ENCODE measurements at regions not wholly inside any gene's neighbourhood (a gene's known extent, or its start where the extent isn't known, plus 50 kb on each side); places are given as distances from the start of the nearest gene placed in this dataset.

DNA sequence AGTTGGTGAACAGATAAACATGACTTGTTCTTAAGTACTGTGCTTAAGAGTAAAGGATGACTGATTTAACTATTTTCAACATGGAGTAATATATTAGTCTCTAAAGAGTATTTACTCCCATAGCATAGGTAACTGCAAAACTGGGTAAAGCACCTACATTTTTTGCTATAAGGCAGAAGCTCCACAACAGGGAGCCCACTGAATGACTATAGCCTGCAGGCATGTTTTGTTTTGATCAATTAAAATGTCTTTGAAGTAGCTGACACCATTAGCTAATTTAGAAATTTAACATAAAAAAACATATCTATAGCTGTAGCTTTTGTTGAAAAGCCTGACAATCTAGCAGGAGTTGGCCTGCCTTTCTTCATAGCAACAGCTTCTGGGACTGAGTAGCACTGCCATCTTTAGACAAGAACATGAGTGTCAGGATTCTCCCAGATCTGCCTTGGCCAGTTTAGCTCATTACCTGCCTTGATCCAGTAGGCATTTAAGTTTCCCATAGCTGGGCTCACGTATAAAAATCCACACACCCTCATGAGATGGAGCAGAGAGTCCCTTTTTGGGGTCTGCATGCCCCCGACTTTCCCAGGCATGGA is 1935.1 kb upstream of the PIK3C3 start:
- Mint-ChIP-seq H3K4me1 (ENCODE audit: low read depth) (no peaks in the 10 kb centered on the region), H3K4me3 (no peak overlapping the region), H3K27ac (no peak overlapping the region), H3K9me3 (peaks cover 25% of the 10 kb centered on the region), H3K36me3 (ENCODE audit: low read depth) (no peaks in the 10 kb centered on the region), H3K27me3 (no peaks in the 10 kb centered on the region)
- intact Hi-C loops (cut with micrococcal nuclease) = no loop called here

DNA sequence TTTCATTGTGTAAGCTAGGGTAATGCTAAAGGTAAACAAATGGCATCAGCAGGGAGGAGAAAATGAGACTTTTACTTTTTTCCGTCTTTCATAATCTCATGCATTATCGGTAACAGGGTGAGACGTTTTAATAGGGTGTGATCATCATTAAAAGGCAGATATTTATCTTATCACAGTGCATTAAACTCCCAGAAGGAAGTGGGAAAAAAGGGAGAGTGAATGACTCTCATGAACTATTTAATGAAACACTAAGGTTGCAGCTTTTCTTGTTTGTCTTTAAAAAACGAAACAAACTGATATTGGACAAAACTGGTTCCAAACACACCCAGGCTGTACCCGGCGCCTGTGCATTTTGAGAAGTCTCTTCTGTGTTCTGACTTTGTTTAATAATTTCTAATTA is 1936.8 kb upstream of the PIK3C3 start:
- no peaks in the 10 kb centered on the region for H3K4me1 Mint-ChIP-seq (ENCODE audit: low read depth)
- no peaks in the 10 kb centered on the region for H3K27me3 Mint-ChIP-seq
- H3K36me3 Mint-ChIP-seq (ENCODE audit: low read depth) = no peaks in the 10 kb centered on the region
- intact Hi-C loops (cut with micrococcal nuclease) = no loop called here
- H3K27ac Mint-ChIP-seq = no peak overlapping the region
- H3K9me3 Mint-ChIP-seq = peaks cover 14% of the 10 kb centered on the region
- no peak overlapping the region for H3K4me3 Mint-ChIP-seq

DNA sequence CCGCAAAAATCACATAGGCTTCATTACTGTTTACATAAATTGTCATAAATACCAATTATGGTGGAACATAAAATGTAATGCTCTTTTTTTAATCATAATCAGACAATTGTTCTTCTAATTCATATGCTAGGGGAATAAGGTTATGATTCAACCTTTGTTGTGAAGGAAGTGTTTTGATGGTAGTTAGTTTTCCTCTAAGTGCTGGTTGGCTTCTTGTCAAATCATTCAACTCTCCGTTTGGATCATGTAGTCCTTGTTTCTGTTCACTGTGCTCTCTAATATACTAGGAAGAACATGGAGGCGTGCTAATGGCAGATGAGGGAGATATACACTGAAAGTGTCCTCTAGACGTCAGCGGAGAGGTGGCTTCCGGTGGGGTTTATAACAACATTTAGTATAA is 1938.0 kb upstream of the PIK3C3 start:
- no peaks in the 10 kb centered on the region for H3K36me3 Mint-ChIP-seq (ENCODE audit: low read depth)
- intact Hi-C loops (cut with micrococcal nuclease) = no loop called here
- peaks cover 9% of the 10 kb centered on the region for H3K9me3 Mint-ChIP-seq
- no peaks in the 10 kb centered on the region for H3K4me1 Mint-ChIP-seq (ENCODE audit: low read depth)
- no peaks in the 10 kb centered on the region for H3K27me3 Mint-ChIP-seq
- no peak overlapping the region for H3K4me3 Mint-ChIP-seq
- H3K27ac Mint-ChIP-seq = no peak overlapping the region

DNA sequence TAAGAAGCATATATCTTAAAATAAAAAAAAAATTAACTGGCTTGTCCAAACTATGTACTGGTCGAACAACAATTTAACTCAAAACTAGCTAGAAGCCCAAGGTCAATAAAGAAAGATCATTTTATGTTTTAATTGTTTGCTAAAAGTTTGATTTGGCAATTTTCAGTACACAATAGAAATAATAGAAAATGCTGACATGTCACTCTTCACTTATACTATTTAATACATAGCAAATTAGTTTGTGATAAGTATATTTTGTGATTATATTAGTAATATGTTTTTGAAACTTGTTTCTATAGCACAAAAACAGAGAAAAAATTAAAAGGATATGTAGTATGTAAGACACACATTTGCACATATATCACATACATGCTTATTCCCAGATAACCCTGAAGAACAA is 1938.6 kb upstream of the PIK3C3 start:
- intact Hi-C loops (cut with micrococcal nuclease) = no loop called here
- Mint-ChIP-seq H3K9me3 (peaks cover 6% of the 10 kb centered on the region), H3K4me3 (no peak overlapping the region), H3K4me1 (ENCODE audit: low read depth) (no peaks in the 10 kb centered on the region), H3K27me3 (no peaks in the 10 kb centered on the region), H3K27ac (no peak overlapping the region), H3K36me3 (ENCODE audit: low read depth) (no peaks in the 10 kb centered on the region)

DNA sequence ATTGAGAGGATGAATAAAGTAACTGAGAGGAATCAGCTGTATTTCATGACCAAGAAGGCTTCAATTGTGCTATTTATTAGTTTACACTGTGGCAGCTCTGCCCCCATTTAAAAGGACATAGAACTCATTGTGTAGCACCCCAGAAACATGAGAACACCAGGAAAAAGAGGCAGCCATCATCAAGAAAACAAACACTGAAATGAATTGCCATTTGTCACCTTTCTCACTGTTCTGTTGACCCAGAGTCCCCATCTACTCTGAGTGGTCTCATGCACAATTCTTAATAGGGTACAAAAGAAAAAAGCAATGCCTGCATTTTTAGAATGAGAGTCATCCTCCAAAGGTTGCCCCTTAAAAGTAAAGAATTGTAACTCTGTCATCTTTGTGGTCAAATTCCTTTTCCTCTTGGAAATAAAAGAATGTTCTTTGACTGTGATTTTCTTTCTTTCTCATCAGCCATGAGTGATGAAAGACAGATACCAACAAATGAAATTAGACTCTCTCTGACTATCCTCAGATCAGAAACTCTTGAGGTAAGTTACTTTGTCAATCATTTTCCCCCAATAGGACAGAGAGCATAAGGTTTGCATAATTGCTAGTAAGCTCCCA is 1941.9 kb upstream of the PIK3C3 start:
- intact Hi-C loops (cut with micrococcal nuclease) = no loop called here
- Mint-ChIP-seq H3K9me3 (no peaks in the 10 kb centered on the region), H3K27me3 (no peaks in the 10 kb centered on the region), H3K27ac (no peak overlapping the region), H3K36me3 (ENCODE audit: low read depth) (no peaks in the 10 kb centered on the region), H3K4me1 (ENCODE audit: low read depth) (no peaks in the 10 kb centered on the region), H3K4me3 (no peak overlapping the region)

DNA sequence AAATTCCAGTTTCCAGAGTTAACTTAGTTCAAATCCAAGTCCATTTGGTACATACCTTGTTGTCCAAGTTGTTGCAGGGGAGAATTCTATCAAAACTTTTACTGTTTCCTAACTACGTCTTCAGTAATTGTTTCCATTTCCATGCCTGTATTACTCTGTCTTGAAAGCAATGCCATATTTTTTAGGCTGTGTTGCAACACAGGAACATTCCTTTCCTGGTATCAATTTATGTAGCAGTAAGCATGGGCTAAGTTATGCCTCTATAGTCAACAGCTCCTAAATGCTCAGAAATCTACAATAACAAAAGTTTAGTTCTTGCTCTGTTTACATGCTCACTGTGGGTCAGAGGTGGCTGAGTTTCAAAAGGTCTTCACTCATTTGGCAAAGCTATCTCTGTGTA is 1943.8 kb upstream of the PIK3C3 start:
- Mint-ChIP-seq H3K9me3 (no peaks in the 10 kb centered on the region), H3K27ac (no peak overlapping the region), H3K4me3 (no peak overlapping the region), H3K4me1 (ENCODE audit: low read depth) (no peaks in the 10 kb centered on the region), H3K27me3 (no peaks in the 10 kb centered on the region), H3K36me3 (ENCODE audit: low read depth) (no peaks in the 10 kb centered on the region)
- intact Hi-C loops (cut with micrococcal nuclease) = no loop called here

DNA sequence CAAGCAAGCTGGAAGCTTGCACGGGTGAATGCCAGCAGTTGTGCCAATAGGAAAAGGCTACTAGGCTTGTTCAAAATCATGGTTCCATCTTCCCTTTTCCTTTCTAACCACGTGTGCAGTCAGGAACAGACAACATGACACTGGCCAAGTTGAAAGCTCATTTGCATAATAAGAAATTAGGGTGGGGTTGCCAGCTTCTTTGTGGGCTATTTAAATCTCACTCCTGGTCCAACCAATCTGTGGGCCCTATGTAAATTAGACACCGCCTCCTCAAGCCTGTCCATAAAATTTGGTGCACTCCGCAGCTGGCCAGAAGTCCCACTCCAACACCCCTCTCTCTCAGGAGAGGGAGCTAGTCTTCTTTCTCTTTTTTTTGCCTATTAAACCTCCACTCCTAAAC is 1948.4 kb upstream of the PIK3C3 start:
- intact Hi-C loops (cut with micrococcal nuclease) = no loop called here
- no peaks in the 10 kb centered on the region for H3K4me1 Mint-ChIP-seq (ENCODE audit: low read depth)
- H3K36me3 Mint-ChIP-seq (ENCODE audit: low read depth) = no peaks in the 10 kb centered on the region
- H3K9me3 Mint-ChIP-seq = peaks cover 10% of the 10 kb centered on the region
- no peak overlapping the region for H3K27ac Mint-ChIP-seq
- no peaks in the 10 kb centered on the region for H3K27me3 Mint-ChIP-seq
- no peak overlapping the region for H3K4me3 Mint-ChIP-seq

DNA sequence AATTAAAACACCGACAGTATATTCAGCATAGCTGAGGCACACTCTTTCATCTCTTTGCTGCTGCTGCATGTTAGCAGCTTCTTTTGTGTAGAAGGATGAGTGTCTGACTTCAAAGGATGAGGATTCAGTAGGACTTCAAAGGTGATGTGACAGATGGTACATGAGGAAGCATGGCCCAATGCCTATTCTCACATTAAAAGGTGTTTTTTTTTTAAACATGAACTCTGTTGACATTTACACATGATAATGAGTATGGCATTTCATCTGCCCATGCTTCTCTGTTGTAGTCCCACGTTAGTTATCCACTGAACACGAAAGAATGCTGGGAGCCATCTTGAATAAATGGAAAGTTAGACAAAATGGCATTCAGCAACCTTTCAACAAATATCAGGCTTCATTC is 1950.8 kb upstream of the PIK3C3 start:
- H3K27me3 Mint-ChIP-seq = no peaks in the 10 kb centered on the region
- peaks cover 10% of the 10 kb centered on the region for H3K9me3 Mint-ChIP-seq
- no peaks in the 10 kb centered on the region for H3K36me3 Mint-ChIP-seq (ENCODE audit: low read depth)
- intact Hi-C loops (cut with micrococcal nuclease) = no loop called here
- H3K4me1 Mint-ChIP-seq (ENCODE audit: low read depth) = no peaks in the 10 kb centered on the region
- no peak overlapping the region for H3K27ac Mint-ChIP-seq
- no peak overlapping the region for H3K4me3 Mint-ChIP-seq

DNA sequence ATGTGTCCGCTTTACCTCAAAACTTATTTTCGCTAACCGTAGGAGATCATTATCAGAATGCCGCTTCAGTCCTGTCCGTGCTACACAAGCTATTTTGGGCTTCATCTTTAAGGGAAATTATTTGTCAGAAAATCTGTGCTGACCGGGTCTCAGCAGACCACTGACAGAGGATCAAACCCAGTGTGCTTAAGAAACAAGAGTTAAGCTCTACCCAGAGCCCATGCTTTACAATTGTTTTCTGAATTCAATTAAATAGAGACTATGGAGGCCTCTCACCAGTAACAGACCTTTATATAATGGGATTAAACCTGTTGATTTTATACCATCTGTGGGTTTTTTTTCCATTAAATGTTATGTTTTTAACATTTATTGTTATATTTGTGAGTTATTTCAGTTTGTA is 1956.7 kb upstream of the PIK3C3 start:
- Mint-ChIP-seq H3K27me3 (no peaks in the 10 kb centered on the region), H3K9me3 (peaks cover 19% of the 10 kb centered on the region)

DNA sequence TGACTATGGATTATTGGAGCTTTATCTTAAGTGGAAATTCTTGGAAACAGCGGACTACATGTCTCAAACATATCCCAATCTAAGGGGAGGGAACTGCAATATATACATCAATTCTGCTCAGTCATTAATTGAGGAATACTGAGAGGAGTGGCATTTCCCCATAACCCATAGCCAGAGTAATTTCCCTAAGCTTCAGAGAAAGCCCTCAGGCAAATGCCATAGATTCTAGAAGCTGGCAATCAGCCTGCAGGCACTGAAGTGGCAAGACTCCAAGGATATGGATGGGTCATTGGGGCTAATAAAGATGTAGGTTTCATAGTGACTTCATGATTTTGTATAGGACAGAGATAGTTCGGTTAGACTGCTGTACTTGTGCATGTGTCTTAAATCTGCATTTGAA is 1960.5 kb upstream of the PIK3C3 start:
- intact Hi-C loops (cut with micrococcal nuclease) = no loop called here
- no peaks in the 10 kb centered on the region for H3K36me3 Mint-ChIP-seq (ENCODE audit: low read depth)
- no peaks in the 10 kb centered on the region for H3K27me3 Mint-ChIP-seq
- H3K4me1 Mint-ChIP-seq (ENCODE audit: low read depth) = no peaks in the 10 kb centered on the region
- H3K4me3 Mint-ChIP-seq = no peak overlapping the region
- peaks cover 10% of the 10 kb centered on the region for H3K9me3 Mint-ChIP-seq
- H3K27ac Mint-ChIP-seq = no peak overlapping the region

More for the DNA sequence above, 1956.7 kb upstream of the PIK3C3 start:
- intact Hi-C loops (cut with micrococcal nuclease) = no loop called here
- Mint-ChIP-seq H3K4me1 (ENCODE audit: low read depth) (no peaks in the 10 kb centered on the region), H3K36me3 (ENCODE audit: low read depth) (no peaks in the 10 kb centered on the region), H3K4me3 (no peak overlapping the region), H3K27ac (no peak overlapping the region)

DNA sequence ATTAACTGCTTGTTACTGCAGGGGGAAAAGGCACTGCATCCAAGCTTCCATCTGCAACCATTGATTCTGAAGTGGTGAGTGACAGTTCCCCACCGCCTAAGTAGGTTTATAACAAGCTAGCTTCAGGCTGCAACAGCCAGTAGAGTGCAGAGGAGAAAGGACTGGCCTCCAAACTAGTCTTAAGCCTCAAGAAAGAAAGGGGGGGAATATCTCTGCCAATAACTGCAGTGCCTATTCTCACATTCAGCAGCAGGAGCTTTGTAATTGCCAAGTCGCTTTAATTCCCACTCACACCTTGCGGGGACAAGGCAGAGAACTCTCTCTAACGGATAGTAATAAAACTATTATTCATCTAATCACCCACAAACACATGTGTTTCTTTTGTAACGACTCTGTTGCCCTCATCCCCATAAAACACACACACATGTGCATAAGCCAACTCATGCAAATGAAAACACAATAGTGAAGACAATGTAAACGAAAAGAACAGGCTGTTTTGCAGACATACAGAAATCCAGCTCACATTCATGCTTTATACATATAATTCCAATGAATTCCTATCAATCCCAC is 1963.3 kb upstream of the PIK3C3 start:
- H3K27me3 Mint-ChIP-seq = no peaks in the 10 kb centered on the region
- H3K9me3 Mint-ChIP-seq = peaks cover 6% of the 10 kb centered on the region
- H3K27ac Mint-ChIP-seq = no peak overlapping the region
- no peaks in the 10 kb centered on the region for H3K4me1 Mint-ChIP-seq (ENCODE audit: low read depth)
- H3K36me3 Mint-ChIP-seq (ENCODE audit: low read depth) = no peaks in the 10 kb centered on the region
- H3K4me3 Mint-ChIP-seq = no peak overlapping the region
- intact Hi-C loops (cut with micrococcal nuclease) = no loop called here

DNA sequence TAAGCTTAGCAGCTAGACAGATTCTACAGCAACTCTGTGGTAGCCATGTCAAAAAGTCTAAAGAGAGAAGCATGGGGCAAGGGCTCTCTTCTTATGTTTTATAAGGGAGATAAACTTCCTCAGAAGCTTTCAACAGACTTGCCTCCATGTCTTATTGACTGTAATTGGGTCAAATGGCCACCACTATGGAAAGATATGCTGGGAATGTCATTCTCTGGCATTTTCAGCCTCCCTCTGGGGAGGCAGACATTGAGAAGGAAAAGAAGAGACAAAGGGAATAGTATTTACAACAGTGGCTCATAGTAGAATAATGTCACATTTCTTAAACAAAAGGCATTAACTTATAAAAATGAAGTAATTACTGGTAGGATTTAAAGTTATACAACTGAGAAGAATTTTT is 1964.5 kb upstream of the PIK3C3 start:
- Mint-ChIP-seq H3K27ac (no peak overlapping the region), H3K9me3 (no peaks in the 10 kb centered on the region), H3K36me3 (ENCODE audit: low read depth) (no peaks in the 10 kb centered on the region), H3K27me3 (no peaks in the 10 kb centered on the region), H3K4me3 (no peak overlapping the region), H3K4me1 (ENCODE audit: low read depth) (no peaks in the 10 kb centered on the region)
- intact Hi-C loops (cut with micrococcal nuclease) = no loop called here

DNA sequence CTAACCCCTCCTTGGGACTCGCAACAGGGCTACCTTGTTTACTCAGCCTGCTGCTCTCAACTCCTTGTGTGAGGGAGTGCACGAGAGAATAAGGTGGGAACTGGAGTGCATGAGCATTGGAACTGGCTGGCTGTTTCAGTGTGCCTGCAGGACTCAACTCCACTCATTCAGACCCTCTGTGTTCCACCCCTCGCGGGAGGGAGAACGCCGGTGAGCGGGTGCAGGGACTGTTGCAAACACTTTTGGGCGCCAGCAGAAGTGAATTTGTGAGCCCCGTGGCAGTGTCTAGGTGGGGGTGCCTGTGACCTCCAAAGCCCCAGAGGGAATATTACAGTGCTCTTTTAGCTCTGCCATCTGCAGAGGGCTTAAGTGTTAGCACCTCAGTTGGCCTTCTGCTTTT is 1978.3 kb upstream of the PIK3C3 start:
- H3K27ac Mint-ChIP-seq = no peak overlapping the region

DNA sequence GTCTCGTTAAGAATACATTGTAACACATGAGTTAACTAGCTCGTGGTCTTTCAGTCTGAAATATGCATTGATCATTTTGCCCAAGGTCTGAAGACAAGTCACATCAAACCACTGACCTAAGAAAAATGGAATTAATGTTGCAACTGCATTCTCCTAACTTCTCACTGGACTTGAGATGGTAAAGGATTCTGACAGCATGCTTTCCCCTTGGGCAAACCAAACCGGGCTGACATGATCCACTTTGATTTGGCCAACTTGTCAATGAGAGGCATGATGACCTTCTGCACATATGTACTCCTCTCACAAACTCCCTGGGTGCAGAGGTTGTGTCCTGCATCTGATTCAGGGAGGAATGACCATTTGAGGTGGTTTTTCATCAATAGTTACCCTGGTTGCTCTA is 1982.5 kb upstream of the PIK3C3 start:
- H3K36me3 Mint-ChIP-seq (ENCODE audit: low read depth) = no peaks in the 10 kb centered on the region
- no peak overlapping the region for H3K4me3 Mint-ChIP-seq
- H3K27ac Mint-ChIP-seq = no peak overlapping the region
- H3K4me1 Mint-ChIP-seq (ENCODE audit: low read depth) = no peaks in the 10 kb centered on the region
- H3K27me3 Mint-ChIP-seq = no peaks in the 10 kb centered on the region
- intact Hi-C loops (cut with micrococcal nuclease) = no loop called here
- H3K9me3 Mint-ChIP-seq = no peaks in the 10 kb centered on the region

More for the DNA sequence above, 1978.3 kb upstream of the PIK3C3 start:
- intact Hi-C loops (cut with micrococcal nuclease) = no loop called here
- Mint-ChIP-seq H3K9me3 (no peaks in the 10 kb centered on the region), H3K4me1 (ENCODE audit: low read depth) (no peaks in the 10 kb centered on the region), H3K4me3 (no peak overlapping the region), H3K36me3 (ENCODE audit: low read depth) (no peaks in the 10 kb centered on the region), H3K27me3 (no peaks in the 10 kb centered on the region)

Measured in dendritic cell treated with granulocyte-macrophage colony-stimulating factor and Interleukin-4, amounts not matched to agents 40 ng/mL and 50 ng/mL, for 4 days (primary cell).